ENCODE measurements at regions not wholly inside any gene's neighbourhood (a gene's known extent, or its start where the extent isn't known, plus 50 kb on each side); places are given as distances from the start of the nearest gene placed in this dataset.
"Not testable (repeated sequence)": the region's sequence is repeated elsewhere in the genome, so short reads cannot be mapped to it uniquely, and the experiment has no call there.

DNA sequence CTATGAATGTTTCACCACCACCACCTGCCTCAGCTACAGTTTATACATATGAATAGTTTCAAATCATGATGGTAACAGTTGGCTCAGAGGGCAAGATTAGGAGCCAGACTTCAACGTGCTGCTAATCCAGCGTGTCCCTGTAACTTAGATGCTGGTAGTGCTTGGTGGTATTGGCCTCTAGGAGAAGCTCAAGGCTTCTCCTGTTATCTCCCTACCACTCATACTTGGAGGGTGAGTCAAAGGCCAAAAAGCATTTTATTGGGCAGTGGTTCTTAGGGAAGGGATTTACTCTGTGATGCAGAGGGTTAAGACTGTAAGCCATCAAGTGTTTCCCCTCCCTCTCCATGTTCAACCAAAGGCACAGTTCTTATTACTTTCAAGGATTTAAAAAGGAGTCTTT lies 57.2 kb upstream of the LRRC37A2 start:
- TF ChIP-seq, protein P1, sequence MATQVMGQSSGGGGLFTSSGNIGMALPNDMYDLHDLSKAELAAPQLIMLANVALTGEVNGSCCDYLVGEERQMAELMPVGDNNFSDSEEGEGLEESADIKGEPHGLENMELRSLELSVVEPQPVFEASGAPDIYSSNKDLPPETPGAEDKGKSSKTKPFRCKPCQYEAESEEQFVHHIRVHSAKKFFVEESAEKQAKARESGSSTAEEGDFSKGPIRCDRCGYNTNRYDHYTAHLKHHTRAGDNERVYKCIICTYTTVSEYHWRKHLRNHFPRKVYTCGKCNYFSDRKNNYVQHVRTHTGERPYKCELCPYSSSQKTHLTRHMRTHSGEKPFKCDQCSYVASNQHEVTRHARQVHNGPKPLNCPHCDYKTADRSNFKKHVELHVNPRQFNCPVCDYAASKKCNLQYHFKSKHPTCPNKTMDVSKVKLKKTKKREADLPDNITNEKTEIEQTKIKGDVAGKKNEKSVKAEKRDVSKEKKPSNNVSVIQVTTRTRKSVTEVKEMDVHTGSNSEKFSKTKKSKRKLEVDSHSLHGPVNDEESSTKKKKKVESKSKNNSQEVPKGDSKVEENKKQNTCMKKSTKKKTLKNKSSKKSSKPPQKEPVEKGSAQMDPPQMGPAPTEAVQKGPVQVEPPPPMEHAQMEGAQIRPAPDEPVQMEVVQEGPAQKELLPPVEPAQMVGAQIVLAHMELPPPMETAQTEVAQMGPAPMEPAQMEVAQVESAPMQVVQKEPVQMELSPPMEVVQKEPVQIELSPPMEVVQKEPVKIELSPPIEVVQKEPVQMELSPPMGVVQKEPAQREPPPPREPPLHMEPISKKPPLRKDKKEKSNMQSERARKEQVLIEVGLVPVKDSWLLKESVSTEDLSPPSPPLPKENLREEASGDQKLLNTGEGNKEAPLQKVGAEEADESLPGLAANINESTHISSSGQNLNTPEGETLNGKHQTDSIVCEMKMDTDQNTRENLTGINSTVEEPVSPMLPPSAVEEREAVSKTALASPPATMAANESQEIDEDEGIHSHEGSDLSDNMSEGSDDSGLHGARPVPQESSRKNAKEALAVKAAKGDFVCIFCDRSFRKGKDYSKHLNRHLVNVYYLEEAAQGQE (IDR thresholded peaks at IDR 0.05; ENCODE audit: borderline replicate concordance) = not testable (repeated sequence)
- TF ChIP-seq, protein P1 (CRISPR knock-in tag; IDR thresholded peaks at IDR 0.05; ENCODE audit: low read depth) = not testable (repeated sequence)
- not testable (repeated sequence) for TF ChIP-seq CTCF (IDR thresholded peaks at IDR 0.05 in 2 of 3, conservative IDR thresholded peaks at IDR 0.05 in 1 of 3; ENCODE audit: insufficient read depth in 2 of 3, low read depth in 1 of 3, low read length in 3 of 3); FOXJ3 (CRISPR knock-in tag; IDR thresholded peaks at IDR 0.05); HEY1 (CRISPR knock-in tag; IDR thresholded peaks at IDR 0.05; ENCODE audit: borderline replicate concordance); MYNN (IDR thresholded peaks at IDR 0.05); MYNN (CRISPR knock-in tag; IDR thresholded peaks at IDR 0.05); ZNF121 (CRISPR knock-in tag; conservative IDR thresholded peaks at IDR 0.05); SREBF1 (IDR thresholded peaks at IDR 0.05; ENCODE audit: borderline replicate concordance, low read depth, low read length)
